Colonic mucosa (tissue), 4 donors: ENCODE measurements at regions not wholly inside any gene's neighbourhood (a gene's known extent, or its start where the extent isn't known, plus 50 kb on each side); places are given as distances from the start of the nearest gene placed in this dataset.

ENCODE experiments used
- DNase-seq: peaks from one replicate; pipeline ENCODE4 v3.0.0-alpha.2; 2020
- H3K27ac ChIP-seq: fragments of 200-600 bp; one replicate; pipeline ENCODE4 v1.8.0; 2021
- H3K27me3 ChIP-seq: fragments of 200-600 bp; one replicate; pipeline ENCODE4 v1.8.0; 2021
- H3K36me3 ChIP-seq: fragments of 200-600 bp; one replicate; pipeline ENCODE4 v1.8.0; 2021
- H3K4me1 ChIP-seq: fragments of 200-600 bp; one replicate; pipeline ENCODE4 v1.8.0; 2021; ENCODE audit warnings: mild to moderate bottlenecking
- H3K4me3 ChIP-seq: fragments of 200-600 bp; one replicate; pipeline ENCODE4 v1.8.0; 2021
- H3K9ac ChIP-seq, 2 donors: one replicate each; pipeline ENCODE4 v1.7.0; 2013; ENCODE audit warnings: control low read depth in 2 of 2, low read depth in 2 of 2, low read length in 2 of 2
- H3K9me3 ChIP-seq: fragments of 200-600 bp; one replicate; pipeline ENCODE4 v1.8.0; 2021
- intact Hi-C: fragments of 100-400 bp; cut with DNase I; formaldehyde crosslinking; loops from one replicate; pipeline ENCODE4 v1.14.1; 2022
- TF ChIP-seq, protein P1 (sequence below): fragments of 200-600 bp; IDR thresholded peaks from one replicate; pipeline ENCODE4 v1.8.0; 2022; ENCODE audit warnings: antibody characterized with exemption, mild to moderate bottlenecking
- donor health status: healthy.
- donor health status: DM: no; HTN: no; CAD: no.
- donor health status: DM: no; HTN: no; CAD: no.

- intact Hi-C loops: no loop called here
- no peaks in the 10 kb centered on the region for H3K27me3 ChIP-seq
- no peaks in the 10 kb centered on the region for H3K4me1 ChIP-seq
- no peaks in the 10 kb centered on the region for H3K36me3 ChIP-seq
- H3K9me3 ChIP-seq: no peaks in the 10 kb centered on the region
- TF ChIP-seq, protein P1, sequence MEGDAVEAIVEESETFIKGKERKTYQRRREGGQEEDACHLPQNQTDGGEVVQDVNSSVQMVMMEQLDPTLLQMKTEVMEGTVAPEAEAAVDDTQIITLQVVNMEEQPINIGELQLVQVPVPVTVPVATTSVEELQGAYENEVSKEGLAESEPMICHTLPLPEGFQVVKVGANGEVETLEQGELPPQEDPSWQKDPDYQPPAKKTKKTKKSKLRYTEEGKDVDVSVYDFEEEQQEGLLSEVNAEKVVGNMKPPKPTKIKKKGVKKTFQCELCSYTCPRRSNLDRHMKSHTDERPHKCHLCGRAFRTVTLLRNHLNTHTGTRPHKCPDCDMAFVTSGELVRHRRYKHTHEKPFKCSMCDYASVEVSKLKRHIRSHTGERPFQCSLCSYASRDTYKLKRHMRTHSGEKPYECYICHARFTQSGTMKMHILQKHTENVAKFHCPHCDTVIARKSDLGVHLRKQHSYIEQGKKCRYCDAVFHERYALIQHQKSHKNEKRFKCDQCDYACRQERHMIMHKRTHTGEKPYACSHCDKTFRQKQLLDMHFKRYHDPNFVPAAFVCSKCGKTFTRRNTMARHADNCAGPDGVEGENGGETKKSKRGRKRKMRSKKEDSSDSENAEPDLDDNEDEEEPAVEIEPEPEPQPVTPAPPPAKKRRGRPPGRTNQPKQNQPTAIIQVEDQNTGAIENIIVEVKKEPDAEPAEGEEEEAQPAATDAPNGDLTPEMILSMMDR: no peak
- H3K4me3 ChIP-seq: no peak overlapping the region
- H3K27ac ChIP-seq: no peak overlapping the region
- H3K9ac ChIP-seq: no peak overlapping the region
- DNase-seq: no peak
These were observed 197.1 kb downstream of the ATP23 start for GRCh38 chr12:58138424-58138823.

- TF ChIP-seq, protein P1: no peak
- Histone ChIP-seq H3K4me3 (no peak overlapping the region), H3K9me3 (no peaks in the 10 kb centered on the region), H3K4me1 (no peaks in the 10 kb centered on the region), H3K27me3 (no peaks in the 10 kb centered on the region), H3K36me3 (no peaks in the 10 kb centered on the region), H3K9ac (no peak overlapping the region), H3K27ac (no peak overlapping the region)
- DNase-seq: no peak
- intact Hi-C loops: no loop called here
These were observed 198.5 kb downstream of the ATP23 start for GRCh38 chr12:58139894-58140293.

GRCh38 chr12:58140395-58140794 is 199.0 kb downstream of the ATP23 start:
- Histone ChIP-seq H3K27me3 (no peaks in the 10 kb centered on the region), H3K27ac (no peak overlapping the region)
- TF ChIP-seq, protein P1: no peak

DNA sequence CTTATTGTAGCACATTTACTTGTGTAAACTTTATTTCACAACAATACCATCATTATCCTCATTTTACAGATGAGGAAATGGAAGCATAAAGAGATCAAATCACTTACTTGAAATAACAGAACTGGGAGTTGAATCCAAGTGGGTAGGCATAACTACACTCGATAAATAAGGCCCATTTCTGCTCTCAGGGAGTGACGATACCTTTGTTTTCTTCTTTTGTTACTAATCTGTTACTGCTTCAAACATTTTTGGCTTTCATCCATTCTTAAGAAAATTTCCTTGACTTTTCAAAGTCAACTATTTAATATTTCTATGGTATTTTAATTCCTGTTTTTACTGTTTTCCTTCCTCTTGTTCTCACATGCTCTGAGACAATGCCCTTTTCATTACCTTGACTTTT is 201.6 kb downstream of the ATP23 start:
- Histone ChIP-seq H3K4me1 (no peaks in the 10 kb centered on the region), H3K9me3 (no peaks in the 10 kb centered on the region), H3K27ac (no peak overlapping the region), H3K36me3 (no peaks in the 10 kb centered on the region), H3K27me3 (no peaks in the 10 kb centered on the region), H3K9ac (no peak overlapping the region), H3K4me3 (no peak overlapping the region)
- TF ChIP-seq, protein P1: no peak
- no peak for DNase-seq
- intact Hi-C loops: no loop called here

More at GRCh38 chr12:58140395-58140794, 199.0 kb downstream of the ATP23 start:
- H3K4me3 ChIP-seq: no peak overlapping the region
- no peaks in the 10 kb centered on the region for H3K4me1 ChIP-seq
- no peak overlapping the region for H3K9ac ChIP-seq
- intact Hi-C loops: no loop called here
- no peaks in the 10 kb centered on the region for H3K36me3 ChIP-seq
- DNase-seq: no peak
- no peaks in the 10 kb centered on the region for H3K9me3 ChIP-seq

- Histone ChIP-seq H3K9ac (no peak overlapping the region), H3K4me1 (no peaks in the 10 kb centered on the region), H3K4me3 (no peak overlapping the region), H3K36me3 (no peaks in the 10 kb centered on the region), H3K9me3 (no peaks in the 10 kb centered on the region), H3K27ac (no peak overlapping the region), H3K27me3 (no peaks in the 10 kb centered on the region)
- TF ChIP-seq, protein P1: no peak
- intact Hi-C loops: no loop called here
- peak; percentile 33 for DNase-seq
These were observed 202.2 kb downstream of the ATP23 start for GRCh38 chr12:58143498-58143995.

- TF ChIP-seq, protein P1: no peak
- Histone ChIP-seq H3K9me3 (no peaks in the 10 kb centered on the region), H3K9ac (no peak overlapping the region), H3K27me3 (no peaks in the 10 kb centered on the region), H3K27ac (no peak overlapping the region), H3K4me1 (no peaks in the 10 kb centered on the region), H3K36me3 (no peaks in the 10 kb centered on the region), H3K4me3 (no peak overlapping the region)
- intact Hi-C loops: no loop called here
- no peak for DNase-seq
These were observed 207.0 kb downstream of the ATP23 start for GRCh38 chr12:58148405-58148804.
